AG09309 (cell line): ENCODE measurements at regions not wholly inside any gene's neighbourhood (a gene's known extent, or its start where the extent isn't known, plus 50 kb on each side); places are given as distances from the start of the nearest gene placed in this dataset.

Experiments used
- DNase-seq: peaks from one replicate; pipeline ENCODE4 v3.0.0-alpha.2; 2010; ENCODE audit warnings: low read depth
- H3K4me3 ChIP-seq: 2 replicates; pipeline ENCODE4 v1.5.1; 2011; ENCODE audit warnings: mild to moderate bottlenecking, low read depth, low read length, moderate library complexity; ENCODE audit not compliant: control insufficient read depth
- CTCF ChIP-seq: IDR thresholded peaks from 2 replicates; pipeline ENCODE4 v1.5.1; 2011; ENCODE audit warnings: mild to moderate bottlenecking, low read depth, low read length, inconsistent platforms; ENCODE audit not compliant: insufficient read depth, control insufficient read depth; ENCODE audit errors: missing control alignments

- no peak overlapping the region for H3K4me3 ChIP-seq
- no peak for DNase-seq
- no peak for TF ChIP-seq CTCF
These were observed 497.3 kb downstream of the MIAT start for GRCh38 chr22:27154717-27155116.

DNA sequence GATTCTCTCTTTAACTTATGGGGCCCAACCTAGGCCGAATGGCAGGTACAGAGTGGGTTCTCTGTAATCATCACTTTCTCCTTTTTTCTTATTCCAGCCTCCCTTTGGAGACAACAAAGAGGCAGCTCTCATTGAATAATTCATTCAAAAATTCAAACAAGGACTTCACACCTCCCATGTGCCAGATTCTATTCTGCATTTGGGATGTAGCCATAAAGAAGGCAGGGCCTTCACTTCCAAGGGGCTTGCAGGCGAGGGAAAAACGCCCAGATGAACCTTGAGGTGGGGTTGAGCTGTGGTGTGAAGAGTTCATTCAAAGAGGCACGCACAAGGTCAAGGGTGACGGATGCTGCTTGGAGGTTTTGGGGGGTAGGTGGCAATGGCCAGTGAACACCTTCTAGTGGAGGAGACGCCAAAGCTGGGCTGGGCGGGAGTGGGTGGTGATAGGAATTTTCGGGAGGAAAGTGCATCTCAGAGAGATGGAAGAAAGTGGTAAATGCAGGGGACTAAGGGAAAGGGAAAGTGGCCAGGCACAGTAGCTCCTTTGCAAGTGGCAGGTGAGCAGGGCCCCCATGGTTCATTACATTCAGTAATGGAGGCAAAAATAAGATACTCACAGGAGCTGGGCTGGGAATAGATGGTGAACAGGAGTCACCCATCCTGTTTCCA lies 499.6 kb downstream of the MIAT start:
- H3K4me3 ChIP-seq, result no peak overlapping the region
- no peak for DNase-seq
- no peak for TF ChIP-seq CTCF

GRCh38 chr22:27157666-27158370 lies 500.4 kb downstream of the MIAT start:
- DNase-seq, result no peak

GRCh38 chr22:27159016-27159415 lies 501.6 kb downstream of the MIAT start:
- no peak for TF ChIP-seq CTCF
- no peak for DNase-seq
- no peak overlapping the region for H3K4me3 ChIP-seq

More at GRCh38 chr22:27157666-27158370, 500.4 kb downstream of the MIAT start:
- TF ChIP-seq CTCF, result no peak
- no peak overlapping the region for H3K4me3 ChIP-seq

DNA sequence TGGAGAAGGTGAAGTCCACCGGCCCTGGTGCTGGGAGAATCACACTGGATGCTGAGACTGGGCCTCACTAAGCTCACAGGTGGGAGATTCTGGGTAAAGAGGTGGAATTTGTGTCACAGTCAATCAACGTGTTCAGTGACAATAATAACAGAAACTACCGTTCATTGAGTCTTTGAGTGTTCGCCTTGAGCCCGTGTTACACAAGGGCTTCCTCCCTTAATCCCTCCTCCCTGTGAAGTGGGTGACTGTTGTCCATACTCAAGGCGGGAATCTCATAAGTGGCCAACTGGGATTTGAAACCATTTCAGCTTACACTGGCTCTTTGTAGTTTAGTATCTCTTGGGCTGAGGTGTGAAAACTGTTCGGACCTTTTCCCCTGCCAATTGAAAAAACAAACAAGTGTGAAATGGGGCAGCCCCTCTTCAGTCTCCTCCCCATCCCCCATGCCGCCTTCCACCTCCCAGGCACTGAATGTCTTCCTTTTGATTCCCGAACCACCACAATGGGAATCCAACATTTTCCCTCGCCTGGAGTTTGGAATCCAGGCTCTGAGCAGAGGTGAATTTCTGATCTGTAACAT lies 502.4 kb downstream of the MIAT start:
- H3K4me3 ChIP-seq, result no peak overlapping the region
- no peak for DNase-seq
- TF ChIP-seq CTCF, result no peak

GRCh38 chr22:27163162-27164137 lies 506.1 kb downstream of the MIAT start:
- no peak overlapping the region for H3K4me3 ChIP-seq
- DNase-seq, result no peak
- no peak for TF ChIP-seq CTCF
